ENCODE measurements at regions not wholly inside any gene's neighbourhood (a gene's known extent, or its start where the extent isn't known, plus 50 kb on each side); places are given as distances from the start of the nearest gene placed in this dataset.

GRCh38 chr2:120596990-120597594 is 138.6 kb upstream of the GLI2 start:
- DNase-seq = no peak

- no peak for DNase-seq
These were observed 138.0 kb upstream of the GLI2 start for GRCh38 chr2:120597595-120598193.

GRCh38 chr2:120598416-120598815 is 137.3 kb upstream of the GLI2 start:
- DNase-seq = no peak

GRCh38 chr2:120599072-120599471 is 136.6 kb upstream of the GLI2 start:
- no peak for DNase-seq

DNA sequence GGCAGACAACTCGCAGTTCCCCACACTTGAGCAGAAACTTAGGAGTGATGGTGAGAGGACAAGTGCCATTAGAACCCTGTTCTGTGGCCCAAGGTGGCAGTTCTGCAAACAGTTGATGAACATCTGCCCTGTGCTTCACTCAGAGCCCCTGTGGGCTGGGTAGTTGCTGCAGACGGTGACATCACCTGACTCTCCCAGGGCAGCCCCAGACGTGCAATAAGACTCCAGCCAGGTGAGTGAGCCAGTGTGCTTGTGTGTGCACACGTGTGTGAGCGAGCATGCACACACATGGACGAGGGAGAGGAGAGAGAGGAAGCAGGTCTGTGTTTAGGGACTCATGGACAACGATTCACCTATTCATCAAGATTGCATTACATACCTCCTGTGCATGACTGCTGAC is 136.0 kb upstream of the GLI2 start:
- no peak for DNase-seq

- DNase-seq = no peak
These were observed 135.3 kb upstream of the GLI2 start for GRCh38 chr2:120600335-120600734.

- no peak for DNase-seq
These were observed 134.9 kb upstream of the GLI2 start for GRCh38 chr2:120600786-120601185.

GRCh38 chr2:120601566-120601965 is 134.1 kb upstream of the GLI2 start:
- DNase-seq = no peak

- no peak for DNase-seq
These were observed 133.4 kb upstream of the GLI2 start for GRCh38 chr2:120602251-120602650.

- no peak for DNase-seq
These were observed 130.9 kb upstream of the GLI2 start for GRCh38 chr2:120604767-120605166.

DNA sequence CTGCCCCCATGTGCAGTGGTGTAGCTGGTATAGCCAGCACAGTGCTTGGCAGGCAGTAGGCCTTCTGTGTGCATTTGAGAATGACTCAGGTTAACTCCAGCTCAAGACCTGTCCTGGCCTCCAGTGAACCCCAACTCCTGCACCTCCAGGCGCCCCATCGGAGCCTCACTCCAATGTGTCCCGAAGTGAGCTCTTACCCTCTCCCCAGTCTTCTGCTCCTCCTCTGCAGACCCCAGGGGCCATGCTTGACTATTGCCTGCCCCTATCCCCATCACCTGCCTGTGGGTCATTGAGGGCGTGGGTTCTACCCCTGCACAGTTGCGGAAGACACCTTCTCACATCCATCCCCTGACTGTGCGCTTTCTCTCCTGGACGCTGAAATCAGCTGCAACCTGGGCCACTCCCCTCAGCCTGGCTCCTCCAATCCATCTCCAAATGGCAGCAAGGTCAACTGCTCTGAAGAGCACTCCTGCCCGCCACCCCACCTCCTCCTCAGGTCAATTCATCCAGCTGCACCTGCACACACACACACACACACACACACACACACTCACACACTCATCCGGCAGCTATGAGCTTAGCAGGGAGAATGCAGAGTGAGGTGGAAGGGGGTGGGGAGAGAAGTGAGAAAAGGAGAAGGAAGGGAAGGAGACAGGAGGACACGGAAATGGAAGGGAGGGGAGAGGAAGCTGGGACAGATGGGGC is 130.3 kb upstream of the GLI2 start:
- DNase-seq = no peak

- no peak for DNase-seq
These were observed 129.4 kb upstream of the GLI2 start for GRCh38 chr2:120606280-120606679.

DNA sequence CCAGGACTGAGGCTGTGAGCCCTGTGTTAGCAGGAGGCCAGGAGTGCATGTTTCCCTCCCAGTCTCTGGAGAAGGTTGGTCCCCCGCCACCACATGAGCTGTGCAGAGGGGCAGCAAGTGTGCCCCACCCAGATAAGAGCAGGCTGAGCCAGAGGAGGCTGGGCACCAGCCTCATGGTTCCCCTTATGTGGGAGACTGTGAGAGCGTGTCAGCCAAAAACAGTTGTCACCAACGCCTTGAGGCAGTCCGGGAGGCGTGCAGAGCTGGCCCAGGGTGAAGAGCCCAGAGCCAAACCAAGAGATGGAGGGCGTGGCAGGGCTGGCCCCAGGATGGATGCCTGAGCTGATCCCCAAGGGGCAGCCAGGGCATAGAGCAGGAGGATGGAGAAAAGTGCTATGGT is 128.7 kb upstream of the GLI2 start:
- no peak for DNase-seq

DNA sequence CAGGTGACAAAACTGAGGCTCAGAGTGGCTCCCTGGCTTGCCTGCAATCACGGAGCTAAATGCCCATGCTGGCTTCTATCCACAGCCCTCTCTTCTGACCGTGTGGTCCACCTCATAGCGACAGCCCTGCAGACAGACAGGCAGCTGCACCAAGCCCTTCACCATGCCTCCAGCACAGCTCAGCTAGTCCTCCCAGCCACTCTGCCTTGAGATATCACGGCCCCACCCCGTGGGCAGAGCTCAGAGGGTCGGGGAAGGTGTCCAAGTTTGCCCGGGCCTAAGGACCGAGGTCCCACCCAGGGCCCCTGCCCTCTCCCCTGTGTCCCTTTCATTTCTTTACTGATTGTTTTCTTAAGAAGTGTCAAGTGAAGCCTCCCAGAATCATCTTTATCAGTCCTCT is 128.2 kb upstream of the GLI2 start:
- DNase-seq = no peak

DNA sequence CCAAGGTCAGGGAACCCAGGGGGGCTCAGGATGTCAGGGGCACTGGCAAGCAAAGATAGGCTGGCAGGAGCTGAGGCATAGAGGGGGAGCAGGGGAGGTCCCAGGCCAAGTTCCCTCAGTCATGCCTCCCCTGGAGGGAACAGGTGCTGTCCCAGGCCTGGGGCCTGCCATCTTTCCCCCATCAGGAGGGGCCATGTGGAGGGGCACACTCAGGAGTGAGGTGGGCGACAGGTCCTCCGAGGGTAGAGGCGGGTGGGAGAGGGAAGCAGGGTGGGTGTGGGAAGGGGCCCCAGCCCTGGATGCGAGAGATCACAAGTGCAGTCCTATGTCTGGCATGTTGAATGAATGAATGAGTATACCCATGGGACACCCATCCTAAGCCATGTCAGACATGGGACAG is 127.7 kb upstream of the GLI2 start:
- no peak for DNase-seq

DNA sequence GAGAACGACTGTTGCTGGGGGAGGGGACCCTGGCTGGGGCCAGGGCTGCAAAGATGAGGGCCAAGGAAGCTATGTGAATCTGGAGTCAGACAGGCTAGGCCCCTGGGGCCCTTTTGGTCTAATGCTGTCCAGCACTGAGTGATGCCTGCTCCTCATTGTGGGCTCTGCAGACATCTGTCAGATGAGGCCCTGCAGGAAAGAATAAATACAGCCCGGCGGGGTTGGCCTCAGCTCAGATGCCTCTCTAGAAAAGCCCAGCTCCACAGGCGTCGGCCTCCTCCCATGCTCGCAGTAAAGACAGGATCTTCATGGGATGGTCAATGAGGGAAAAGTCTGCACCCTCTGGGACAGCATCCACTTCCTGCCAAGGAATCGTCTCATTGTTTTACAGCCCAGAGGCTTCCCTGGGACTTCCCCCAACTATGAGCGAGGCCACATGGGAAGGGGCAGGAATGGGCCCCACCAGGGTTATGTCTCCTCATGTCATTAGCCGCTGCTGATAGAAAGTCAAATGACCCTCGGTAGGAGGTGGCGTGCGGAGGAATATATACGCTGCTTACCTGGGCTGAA is 125.8 kb upstream of the GLI2 start:
- DNase-seq = no peak

DNA sequence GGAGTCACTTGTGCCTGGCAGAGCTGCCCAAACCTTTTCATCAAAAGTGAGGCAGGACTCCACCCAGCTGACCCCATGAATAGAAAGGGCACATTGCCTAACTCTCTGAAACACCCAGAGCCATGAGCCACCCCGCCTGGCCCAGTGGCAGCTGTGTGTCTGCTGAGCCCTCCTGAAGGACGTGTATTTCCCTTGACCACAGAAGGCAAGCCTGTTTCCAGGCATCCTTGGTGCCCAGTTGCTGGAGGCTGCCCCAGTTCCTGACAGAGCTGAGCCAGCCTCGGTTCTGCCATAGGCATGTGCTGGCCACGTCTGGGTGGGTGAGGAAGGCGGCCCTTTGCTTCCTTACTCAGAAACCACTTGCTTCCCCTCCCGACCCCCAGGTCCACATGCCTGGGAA is 124.7 kb upstream of the GLI2 start:
- DNase-seq = no peak

GRCh38 chr2:120611961-120612360 is 123.7 kb upstream of the GLI2 start:
- no peak for DNase-seq

GRCh38 chr2:120612471-120612870 is 123.2 kb upstream of the GLI2 start:
- no peak for DNase-seq

DNA sequence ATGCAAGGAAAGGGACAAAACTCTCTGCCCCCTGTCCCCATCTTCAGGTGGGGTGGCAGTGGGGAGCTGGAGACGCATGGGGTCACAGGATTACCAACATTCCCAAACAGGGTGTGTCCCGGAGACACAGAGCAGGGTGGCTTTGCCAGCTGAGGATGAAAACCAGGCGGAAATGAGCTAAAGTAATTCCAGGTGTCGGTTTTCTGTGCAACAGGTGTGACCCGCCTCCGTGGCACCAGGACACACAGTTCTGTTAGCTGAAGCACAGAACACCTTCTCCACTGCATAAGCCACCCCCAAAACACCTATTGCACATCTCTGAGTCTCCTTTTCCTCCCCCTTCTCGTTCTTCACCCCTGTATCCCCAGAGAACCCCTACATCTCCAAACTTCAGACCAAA is 122.7 kb upstream of the GLI2 start:
- no peak for DNase-seq

DNA sequence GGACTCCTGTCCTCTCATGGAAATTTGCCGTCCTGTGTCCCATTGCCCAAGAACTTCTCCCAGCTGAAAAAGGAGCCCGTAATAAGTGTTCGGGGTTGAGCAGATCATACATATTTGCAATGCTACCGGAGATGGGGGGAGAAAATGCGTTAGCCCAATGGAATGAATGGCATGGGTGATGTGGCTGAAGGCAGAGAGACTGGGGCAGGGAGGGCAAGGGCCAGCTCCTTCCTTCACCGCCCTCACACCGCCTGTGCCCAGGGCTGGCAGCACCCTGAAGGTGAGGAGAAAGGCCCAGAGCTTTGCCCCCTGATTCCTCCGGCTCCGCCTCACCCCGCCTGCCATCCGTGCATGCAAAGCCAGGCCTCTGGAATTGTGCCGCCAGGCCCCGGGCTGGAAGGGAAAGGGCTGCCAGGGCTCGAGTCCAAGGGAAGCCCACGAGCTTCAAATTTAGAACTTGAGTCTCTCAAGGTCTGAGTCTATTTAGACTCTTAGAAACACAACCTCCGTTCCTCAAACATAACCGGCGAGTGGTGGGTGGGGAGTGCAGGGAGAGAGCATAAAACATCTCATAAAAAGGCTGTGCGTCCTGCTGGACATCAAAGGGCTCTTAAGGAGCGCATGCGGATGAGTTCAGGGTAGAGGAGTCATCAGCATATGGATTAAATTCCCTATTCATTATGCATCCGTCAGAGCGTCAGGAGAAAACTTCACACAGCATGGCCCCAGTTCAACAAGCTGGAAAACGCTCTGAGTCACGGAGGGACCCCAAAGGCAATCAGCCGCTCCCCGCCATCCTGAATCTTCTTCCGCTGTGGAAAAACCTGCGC is 121.7 kb upstream of the GLI2 start:
- DNase-seq = no peak

GRCh38 chr2:120614901-120615300 is 120.8 kb upstream of the GLI2 start:
- no peak for DNase-seq

GRCh38 chr2:120616261-120616660 is 119.4 kb upstream of the GLI2 start:
- no peak for DNase-seq
